Loucy (cell line): ENCODE measurements at regions not wholly inside any gene's neighbourhood (a gene's known extent, or its start where the extent isn't known, plus 50 kb on each side); places are given as distances from the start of the nearest gene placed in this dataset.

Source experiments
- H2AFZ ChIP-seq: fragments of 200-600 bp; sonication (generic); 2 replicates; pipeline ENCODE4 v1.6.0; 2016; ENCODE audit warnings: antibody characterized with exemption, mild to moderate bottlenecking, low read length, moderate library complexity
- H3F3A ChIP-seq: fragments of 200-600 bp; 2 replicates; pipeline ENCODE4 v1.6.0; 2016; ENCODE audit warnings: antibody characterized with exemption, low read depth, mild to moderate bottlenecking
- H3K27me3 ChIP-seq: fragments of 200-600 bp; sonication (generic); 2 replicates; pipeline ENCODE4 v1.6.1; 2014; ENCODE audit warnings: low read length, mild to moderate bottlenecking; ENCODE audit not compliant: insufficient read depth, poor library complexity, severe bottlenecking
- H3K36me3 ChIP-seq: fragments of 200-600 bp; sonication (generic); 2 replicates; pipeline ENCODE4 v1.6.1; 2016; ENCODE audit warnings: low read length; ENCODE audit not compliant: insufficient read depth
- H3K4me1 ChIP-seq: fragments of 200-600 bp; sonication (generic); 2 replicates; pipeline ENCODE4 v1.5.1; 2014; ENCODE audit warnings: low read length, mild to moderate bottlenecking; ENCODE audit not compliant: insufficient read depth, poor library complexity, severe bottlenecking
- H3K4me2 ChIP-seq: fragments of 200-600 bp; sonication (generic); 2 replicates; pipeline ENCODE4 v1.6.0; 2014; ENCODE audit warnings: antibody characterized with exemption, low read length, low read depth, mild to moderate bottlenecking; ENCODE audit not compliant: poor library complexity, severe bottlenecking
- H3K4me3 ChIP-seq: fragments of 200-600 bp; sonication (generic); 2 replicates; pipeline ENCODE4 v1.5.1; 2014; ENCODE audit warnings: low read length, mild to moderate bottlenecking, mixed read lengths; ENCODE audit not compliant: poor library complexity, severe bottlenecking
- H3K79me2 ChIP-seq: fragments of 200-600 bp; sonication (generic); 2 replicates; pipeline ENCODE4 v1.6.1; 2014; ENCODE audit warnings: low read length; ENCODE audit not compliant: insufficient read depth
- H3K9ac ChIP-seq: fragments of 200-600 bp; sonication (generic); 2 replicates; pipeline ENCODE4 v1.6.0; 2014; ENCODE audit warnings: mild to moderate bottlenecking, low read depth, low read length, moderate library complexity; ENCODE audit not compliant: poor library complexity, severe bottlenecking
- H3K9me2 ChIP-seq: fragments of 200-600 bp; sonication (generic); replicated peaks from 2 replicates; pipeline ENCODE4 v1.6.1; 2016; ENCODE audit warnings: low read depth, low read length, mixed read lengths
- H3K9me3 ChIP-seq: fragments of 200-600 bp; sonication (generic); 2 replicates; pipeline ENCODE4 v1.6.1; 2014; ENCODE audit warnings: mild to moderate bottlenecking, antibody characterized with exemption, low read length, low read depth; ENCODE audit not compliant: insufficient read depth
- H4K20me1 ChIP-seq: fragments of 200-600 bp; sonication (generic); 2 replicates; pipeline ENCODE4 v1.6.0; 2014; ENCODE audit warnings: antibody characterized with exemption, low read length, mild to moderate bottlenecking; ENCODE audit not compliant: insufficient read depth, poor library complexity, severe bottlenecking
- CTCF ChIP-seq: fragments of 200-600 bp; sonication (generic); conservative IDR thresholded peaks from 2 replicates; pipeline ENCODE4 v1.5.1; 2014; ENCODE audit warnings: mild to moderate bottlenecking, antibody characterized with exemption, low read length
- EZH2phosphoT487 ChIP-seq: fragments of 200-600 bp; IDR thresholded peaks from 2 replicates; pipeline ENCODE4 v1.6.1; 2018; ENCODE audit warnings: antibody characterized with exemption, mild to moderate bottlenecking, moderate library complexity, borderline replicate concordance

GRCh38 chr3:116812949-116813348 lies 103.4 kb downstream of the TUSC7 start:
- Histone ChIP-seq H3K4me1 (no peaks in the 10 kb centered on the region), H3K9me3 (no peaks in the 10 kb centered on the region), H3K4me2 (no peak overlapping the region), H3F3A (no peaks in the 10 kb centered on the region), H3K9me2 (no peaks in the 10 kb centered on the region), H3K36me3 (no peaks in the 10 kb centered on the region), H3K79me2 (no peaks in the 10 kb centered on the region), H2AFZ (no peak overlapping the region), H3K27me3 (no peaks in the 10 kb centered on the region), H3K9ac (no peak overlapping the region), H3K4me3 (no peak overlapping the region), H4K20me1 (no peaks in the 10 kb centered on the region)
- TF ChIP-seq EZH2phosphoT487 (no peak), CTCF (no peak)

- no peaks in the 10 kb centered on the region for H3K9me2 ChIP-seq
- H3K27me3 ChIP-seq = no peaks in the 10 kb centered on the region
- TF ChIP-seq CTCF (no peak), EZH2phosphoT487 (no peak)
- H3F3A ChIP-seq = no peaks in the 10 kb centered on the region
- H3K36me3 ChIP-seq = no peaks in the 10 kb centered on the region
- no peak overlapping the region for H3K9ac ChIP-seq
- H3K9me3 ChIP-seq = no peaks in the 10 kb centered on the region
- H3K79me2 ChIP-seq = no peaks in the 10 kb centered on the region
- H2AFZ ChIP-seq = no peak overlapping the region
- H4K20me1 ChIP-seq = no peaks in the 10 kb centered on the region
- H3K4me2 ChIP-seq = no peak overlapping the region
- H3K4me1 ChIP-seq = no peaks in the 10 kb centered on the region
- H3K4me3 ChIP-seq = no peak overlapping the region
Measured at GRCh38 chr3:116815321-116815720, 105.7 kb downstream of the TUSC7 start.

- H3K27me3 ChIP-seq = no peaks in the 10 kb centered on the region
- no peaks in the 10 kb centered on the region for H3F3A ChIP-seq
- no peaks in the 10 kb centered on the region for H3K79me2 ChIP-seq
- no peaks in the 10 kb centered on the region for H4K20me1 ChIP-seq
- no peaks in the 10 kb centered on the region for H3K9me3 ChIP-seq
- H3K4me2 ChIP-seq = no peak overlapping the region
- H3K4me3 ChIP-seq = no peak overlapping the region
- H2AFZ ChIP-seq = no peak overlapping the region
- no peak overlapping the region for H3K9ac ChIP-seq
- no peaks in the 10 kb centered on the region for H3K9me2 ChIP-seq
- no peaks in the 10 kb centered on the region for H3K4me1 ChIP-seq
- no peaks in the 10 kb centered on the region for H3K36me3 ChIP-seq
- no peak for TF ChIP-seq CTCF
- no peak for TF ChIP-seq EZH2phosphoT487
Measured at GRCh38 chr3:116815831-116816588, 106.4 kb downstream of the TUSC7 start.
